IMR-90 (cell line): ENCODE measurements at regions not wholly inside any gene's neighbourhood (a gene's known extent, or its start where the extent isn't known, plus 50 kb on each side); places are given as distances from the start of the nearest gene placed in this dataset.

Source experiments
- ATAC-seq: fragments of 200-7000 bp; cut with Tn5 transposase; 2 replicates; pipeline ENCODE4 v1.9.1; 2020; ENCODE audit warnings: low read depth, mild to moderate bottlenecking, moderate library complexity
- BruUV-seq: library from RNA; stranded (reverse); fragments of 400-500 nt; replicated peaks from 2 replicates; lab custom pipeline; 2021; lab: Mats Ljungman, UMichigan
- CTCF ChIA-PET: fragments of 300-600 bp; formaldehyde crosslinking; extraction: SDS; loops from one replicate; lab custom pipeline; 2021; ENCODE audit warnings: antibody characterized with exemption; lab: Yijun Ruan, JAX
- POLR2A ChIA-PET: fragments of 300-600 bp; sonication (Branson Sonifier 250); formaldehyde crosslinking; loops from one replicate; lab custom pipeline; 2022; ENCODE audit warnings: antibody characterized with exemption; ENCODE audit not compliant: unreplicated experiment; lab: Charles Lee
- DNase-seq: peaks from one replicate; pipeline ENCODE4 v3.0.0; 2013
- H2AFZ ChIP-seq: replicated peaks from 2 replicates; pipeline ENCODE3; 2013; ENCODE audit warnings: low read length, mild to moderate bottlenecking; ENCODE audit not compliant: poor library complexity
- H2AK5ac ChIP-seq: 2 replicates; pipeline ENCODE4 v1.6.1; 2013; ENCODE audit warnings: low read depth, low read length, inconsistent platforms
- H2AK9ac ChIP-seq: replicated peaks from 2 replicates; pipeline ENCODE3; 2013; ENCODE audit warnings: mild to moderate bottlenecking, low read depth, low read length, moderate library complexity; ENCODE audit not compliant: poor library complexity
- H2BK120ac ChIP-seq: 2 replicates; pipeline ENCODE4 v1.6.1; 2013; ENCODE audit warnings: low read depth, low read length, inconsistent platforms
- H2BK15ac ChIP-seq: 3 replicates; pipeline ENCODE4 v1.6.1; 2013; ENCODE audit warnings: low read depth, low read length, inconsistent platforms
- H2BK20ac ChIP-seq: 2 replicates; pipeline ENCODE4 v1.6.1; 2013; ENCODE audit warnings: low read depth, mild to moderate bottlenecking, inconsistent platforms, low read length, moderate library complexity
- H2BK5ac ChIP-seq: 2 replicates; pipeline ENCODE4 v1.6.1; 2013; ENCODE audit warnings: mild to moderate bottlenecking, low read depth, low read length, inconsistent platforms; ENCODE audit not compliant: poor library complexity, severe bottlenecking
- H3K14ac ChIP-seq: replicated peaks from 2 replicates; pipeline ENCODE4 v1.6.1; 2013; ENCODE audit warnings: low read depth, low read length, inconsistent platforms
- H3K18ac ChIP-seq: 2 replicates; pipeline ENCODE4 v1.6.1; 2013; ENCODE audit warnings: low read depth, low read length, control low read depth
- H3K23ac ChIP-seq: 2 replicates; pipeline ENCODE4 v1.6.1; 2013; ENCODE audit warnings: low read depth, low read length, inconsistent platforms
- H3K27ac ChIP-seq: 2 replicates; pipeline ENCODE4 v1.5.1; 2013; ENCODE audit warnings: mild to moderate bottlenecking, control low read depth, low read length; ENCODE audit not compliant: insufficient read depth
- H3K27me3 ChIP-seq: 2 replicates; pipeline ENCODE4 v1.6.1; 2013; ENCODE audit warnings: low read length; ENCODE audit not compliant: control insufficient read depth, insufficient read depth
- H3K36me3 ChIP-seq: 2 replicates; pipeline ENCODE4 v1.6.1; 2013; ENCODE audit warnings: low read length, mixed read lengths; ENCODE audit not compliant: control insufficient read depth, insufficient read depth
- H3K4ac ChIP-seq: 2 replicates; pipeline ENCODE4 v1.6.1; 2013; ENCODE audit warnings: low read depth, low read length, inconsistent platforms
- H3K4me1 ChIP-seq: 2 replicates; pipeline ENCODE4 v1.6.1; 2013; ENCODE audit warnings: low read length, mixed read lengths; ENCODE audit not compliant: control insufficient read depth, insufficient read depth
- H3K4me2 ChIP-seq: 2 replicates; pipeline ENCODE4 v1.6.1; 2013; ENCODE audit warnings: low read depth, mild to moderate bottlenecking, control low read depth, low read length, moderate library complexity
- H3K4me3 ChIP-seq: 2 replicates; pipeline ENCODE4 v1.5.1; 2013; ENCODE audit warnings: low read depth, mild to moderate bottlenecking, control low read depth, low read length, moderate library complexity; ENCODE audit not compliant: insufficient read depth
- H3K56ac ChIP-seq: 2 replicates; pipeline ENCODE4 v1.6.1; 2013; ENCODE audit warnings: low read length, inconsistent platforms; ENCODE audit not compliant: insufficient read depth; ENCODE audit errors: extremely low read depth
- H3K79me1 ChIP-seq, 2 experiments: 2 replicates each; pipeline ENCODE4 v1.6.1; 2013; ENCODE audit warnings: low read length in 2 of 2, inconsistent platforms in 1 of 2, low read depth in 1 of 2
- H3K9ac ChIP-seq: 2 replicates; pipeline ENCODE4 v1.6.1; 2013; ENCODE audit warnings: low read depth, low read length, control low read depth
- H3K9me1 ChIP-seq: 2 replicates; pipeline ENCODE4 v1.6.1; 2013; ENCODE audit warnings: low read length, inconsistent platforms; ENCODE audit not compliant: insufficient read depth
- H3K9me3 ChIP-seq: 2 replicates; pipeline ENCODE4 v1.6.1; 2013; ENCODE audit warnings: low read length; ENCODE audit not compliant: control insufficient read depth, insufficient read depth
- H4K20me1 ChIP-seq: 2 replicates; pipeline ENCODE4 v1.6.1; 2013; ENCODE audit warnings: low read length, inconsistent platforms; ENCODE audit not compliant: insufficient read depth
- H4K5ac ChIP-seq: 2 replicates; pipeline ENCODE4 v1.6.1; 2013; ENCODE audit warnings: mild to moderate bottlenecking, low read depth, low read length, control low read depth
- H4K8ac ChIP-seq, 2 experiments: 2 replicates each; pipeline ENCODE4 v1.6.1; 2013; ENCODE audit warnings: low read depth in 2 of 2, low read length in 2 of 2, control low read depth in 1 of 2, inconsistent platforms in 1 of 2
- H4K91ac ChIP-seq: 2 replicates; pipeline ENCODE4 v1.6.1; 2013; ENCODE audit warnings: low read depth, low read length, inconsistent platforms; ENCODE audit not compliant: insufficient read depth
- BHLHE40 ChIP-seq: fragments of 150-350 bp; IDR thresholded peaks from 2 replicates; pipeline ENCODE4 v1.6.1; 2016; ENCODE audit warnings: mild to moderate bottlenecking, low read depth, low read length
- CEBPB ChIP-seq: IDR thresholded peaks from 2 replicates; pipeline ENCODE4 v1.6.1; 2012; ENCODE audit warnings: low read depth, low read length, improper control_type of control experiment
- CHD1 ChIP-seq: IDR thresholded peaks from 2 replicates; pipeline ENCODE4 v1.6.1; 2012; ENCODE audit warnings: low read depth, low read length, improper control_type of control experiment
- FOS ChIP-seq: fragments of 150-350 bp; IDR thresholded peaks from 2 replicates; pipeline ENCODE4 v1.6.1; 2016; ENCODE audit warnings: low read depth, low read length
- MAZ ChIP-seq: IDR thresholded peaks from 2 replicates; pipeline ENCODE4 v1.6.1; 2012; ENCODE audit warnings: low read depth, mild to moderate bottlenecking, low read length, improper control_type of control experiment, moderate library complexity, borderline replicate concordance
- MXI1 ChIP-seq: IDR thresholded peaks from 2 replicates; pipeline ENCODE4 v1.6.1; 2012; ENCODE audit warnings: low read depth, mild to moderate bottlenecking, low read length, moderate library complexity, borderline replicate concordance
- NFE2L2 ChIP-seq: fragments of 150-350 bp; IDR thresholded peaks from 2 replicates; pipeline ENCODE4 v1.6.1; 2016; ENCODE audit warnings: low read depth, mild to moderate bottlenecking, low read length
- POLR2A ChIP-seq: IDR thresholded peaks from 2 replicates; pipeline ENCODE4 v1.6.1; 2012; ENCODE audit warnings: mild to moderate bottlenecking, low read depth, low read length
- RAD21 ChIP-seq: IDR thresholded peaks from 2 replicates; pipeline ENCODE4 v1.6.1; 2012; ENCODE audit warnings: low read length, improper control_type of control experiment
- RCOR1 ChIP-seq: IDR thresholded peaks from 2 replicates; pipeline ENCODE4 v1.6.1; 2012; ENCODE audit warnings: mild to moderate bottlenecking, low read length, improper control_type of control experiment; ENCODE audit not compliant: insufficient replicate concordance
- RFX5 ChIP-seq: IDR thresholded peaks from 2 replicates; pipeline ENCODE4 v1.8.0; 2012; ENCODE audit warnings: low read depth, mild to moderate bottlenecking, low read length, moderate library complexity
- SMC3 ChIP-seq: fragments of 150-350 bp; IDR thresholded peaks from 2 replicates; pipeline ENCODE4 v1.6.1; 2016; ENCODE audit warnings: low read depth, mild to moderate bottlenecking, antibody characterized with exemption, low read length, moderate library complexity
- WGBS, 2 experiments: methylation state at CpG; one replicate each; pipeline versions ENCODE4 v1.1.5 to v1.1.7; 2013; ENCODE audit warnings: missing lambda C conversion rate in 2 of 2; ENCODE audit not compliant: insufficient read length in 1 of 2; ENCODE audit errors: extremely low coverage in 2 of 2; 5-methylcytosine and 5-hydroxymethylcytosine counted together
- dilution Hi-C: fragments of 300-500 bp; cut with HindIII; formaldehyde crosslinking; loops from one replicate; pipeline ENCODE4 v1.14.3; 2018; ENCODE audit warnings: low sequenced_read_pairs; ENCODE audit not compliant: unreplicated experiment
- in situ Hi-C: fragments of 300-500 bp; cut with MboI; formaldehyde crosslinking; loops from 3 replicates; pipeline ENCODE4 v1.14.3; 2019; ENCODE audit warnings: low sequenced_read_pairs, inconsistent platforms, mixed read lengths
- intact Hi-C: fragments of 100-400 bp; cut with micrococcal nuclease; formaldehyde crosslinking; loops from 2 replicates; pipeline ENCODE4 v1.10.0; 2022
- TF ChIP-seq, protein P1 (sequence below): fragments of 150-350 bp; IDR thresholded peaks from 2 replicates; pipeline ENCODE4 v1.6.1; 2017; ENCODE audit warnings: mild to moderate bottlenecking, antibody characterized with exemption, low read length, low read depth
- TF ChIP-seq, protein P2 (sequence below): conservative IDR thresholded peaks from 2 replicates; pipeline ENCODE4 v1.5.1; 2012; ENCODE audit warnings: mild to moderate bottlenecking, low read depth, low read length, improper control_type of control experiment
- TF ChIP-seq, protein P3 (sequence below): fragments of 150-350 bp; IDR thresholded peaks from 2 replicates; pipeline ENCODE4 v1.6.1; 2016; ENCODE audit warnings: low read depth, mild to moderate bottlenecking, low read length, moderate library complexity, borderline replicate concordance

DNA sequence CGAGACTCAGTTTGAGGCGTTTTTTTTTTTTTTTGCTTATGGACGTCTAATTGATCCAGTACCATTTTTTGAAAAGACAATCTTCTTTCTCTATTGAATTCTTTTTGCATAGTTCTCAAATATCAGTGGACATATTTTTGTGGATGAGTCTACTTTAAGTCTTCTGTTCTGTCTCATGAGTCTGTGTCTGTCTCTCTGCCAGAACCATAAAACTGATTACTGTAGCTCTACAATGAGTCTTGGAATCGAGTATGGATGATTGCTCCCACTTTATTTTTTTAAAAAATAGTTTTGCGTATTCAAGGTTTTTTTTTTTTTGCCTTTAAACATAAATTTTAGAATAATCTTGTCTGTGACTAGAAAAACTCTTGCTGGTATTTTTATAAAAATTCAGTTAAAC is 323.5 kb downstream of the ZNF326 start:
- ChIA-PET CTCF (no interaction called here), POLR2A (no interaction called here)
- Histone ChIP-seq H3K18ac (no peak overlapping the region), H4K8ac (no peak overlapping the region), H3K27me3 (no peaks in the 10 kb centered on the region), H2AK9ac (no peak overlapping the region), H3K79me1 (no peaks in the 10 kb centered on the region), H2AK5ac (no peak overlapping the region), H3K4me3 (no peak overlapping the region), H3K4me1 (no peaks in the 10 kb centered on the region), H2AFZ (no peak overlapping the region), H2BK20ac (no peak overlapping the region), H3K9me3 (no peaks in the 10 kb centered on the region), H3K27ac (no peak overlapping the region), H4K91ac (no peak overlapping the region), H4K5ac (no peak overlapping the region), H3K4me2 (no peak overlapping the region), H2BK15ac (no peak overlapping the region), H3K36me3 (no peaks in the 10 kb centered on the region), H3K9me1 (no peaks in the 10 kb centered on the region), H3K14ac (no peak overlapping the region), H3K4ac (no peak overlapping the region), H4K20me1 (no peaks in the 10 kb centered on the region), H2BK5ac (no peak overlapping the region), H2BK120ac (no peak overlapping the region), H3K23ac (no peak overlapping the region), H3K9ac (no peak overlapping the region), H3K56ac (no peak overlapping the region)
- no TSS peak for BruUV-seq
- DNase-seq, result no peak
- intact Hi-C loops (no loop called here), dilution Hi-C loops (no loop called here), in situ Hi-C loops (no loop called here)
- no CpG with 5 or more reads among the region's 5 CpGs for WGBS, 2 experiments
- TF ChIP-seq RCOR1 (no peak), SMC3 (no peak), BHLHE40 (no peak), CEBPB (no peak), POLR2A (no peak), NFE2L2 (no peak), RFX5 (no peak), CHD1 (no peak), FOS (no peak), MXI1 (no peak), RAD21 (no peak), MAZ (no peak)
- TF ChIP-seq, protein P1, sequence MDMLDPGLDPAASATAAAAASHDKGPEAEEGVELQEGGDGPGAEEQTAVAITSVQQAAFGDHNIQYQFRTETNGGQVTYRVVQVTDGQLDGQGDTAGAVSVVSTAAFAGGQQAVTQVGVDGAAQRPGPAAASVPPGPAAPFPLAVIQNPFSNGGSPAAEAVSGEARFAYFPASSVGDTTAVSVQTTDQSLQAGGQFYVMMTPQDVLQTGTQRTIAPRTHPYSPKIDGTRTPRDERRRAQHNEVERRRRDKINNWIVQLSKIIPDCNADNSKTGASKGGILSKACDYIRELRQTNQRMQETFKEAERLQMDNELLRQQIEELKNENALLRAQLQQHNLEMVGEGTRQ, result no peak
- TF ChIP-seq, protein P2, sequence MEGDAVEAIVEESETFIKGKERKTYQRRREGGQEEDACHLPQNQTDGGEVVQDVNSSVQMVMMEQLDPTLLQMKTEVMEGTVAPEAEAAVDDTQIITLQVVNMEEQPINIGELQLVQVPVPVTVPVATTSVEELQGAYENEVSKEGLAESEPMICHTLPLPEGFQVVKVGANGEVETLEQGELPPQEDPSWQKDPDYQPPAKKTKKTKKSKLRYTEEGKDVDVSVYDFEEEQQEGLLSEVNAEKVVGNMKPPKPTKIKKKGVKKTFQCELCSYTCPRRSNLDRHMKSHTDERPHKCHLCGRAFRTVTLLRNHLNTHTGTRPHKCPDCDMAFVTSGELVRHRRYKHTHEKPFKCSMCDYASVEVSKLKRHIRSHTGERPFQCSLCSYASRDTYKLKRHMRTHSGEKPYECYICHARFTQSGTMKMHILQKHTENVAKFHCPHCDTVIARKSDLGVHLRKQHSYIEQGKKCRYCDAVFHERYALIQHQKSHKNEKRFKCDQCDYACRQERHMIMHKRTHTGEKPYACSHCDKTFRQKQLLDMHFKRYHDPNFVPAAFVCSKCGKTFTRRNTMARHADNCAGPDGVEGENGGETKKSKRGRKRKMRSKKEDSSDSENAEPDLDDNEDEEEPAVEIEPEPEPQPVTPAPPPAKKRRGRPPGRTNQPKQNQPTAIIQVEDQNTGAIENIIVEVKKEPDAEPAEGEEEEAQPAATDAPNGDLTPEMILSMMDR, result no peak
- TF ChIP-seq, protein P3, sequence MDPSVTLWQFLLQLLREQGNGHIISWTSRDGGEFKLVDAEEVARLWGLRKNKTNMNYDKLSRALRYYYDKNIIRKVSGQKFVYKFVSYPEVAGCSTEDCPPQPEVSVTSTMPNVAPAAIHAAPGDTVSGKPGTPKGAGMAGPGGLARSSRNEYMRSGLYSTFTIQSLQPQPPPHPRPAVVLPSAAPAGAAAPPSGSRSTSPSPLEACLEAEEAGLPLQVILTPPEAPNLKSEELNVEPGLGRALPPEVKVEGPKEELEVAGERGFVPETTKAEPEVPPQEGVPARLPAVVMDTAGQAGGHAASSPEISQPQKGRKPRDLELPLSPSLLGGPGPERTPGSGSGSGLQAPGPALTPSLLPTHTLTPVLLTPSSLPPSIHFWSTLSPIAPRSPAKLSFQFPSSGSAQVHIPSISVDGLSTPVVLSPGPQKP, result no peak
- no peak for ATAC-seq
